H9 (cell line): ENCODE measurements at regions not wholly inside any gene's neighbourhood (a gene's known extent, or its start where the extent isn't known, plus 50 kb on each side); places are given as distances from the start of the nearest gene placed in this dataset.

Source experiments
- DNase-seq: peaks from one replicate; pipeline ENCODE4 v3.0.0-alpha.2; 2017
- H2AFZ ChIP-seq: one replicate; pipeline ENCODE4 v1.6.1; 2013; ENCODE audit warnings: mild to moderate bottlenecking, low read length, control low read depth, moderate library complexity
- H2AK5ac ChIP-seq: 2 replicates; pipeline ENCODE4 v1.6.1; 2013; ENCODE audit warnings: low read length, control low read depth, mixed read lengths; ENCODE audit not compliant: insufficient read length
- H2BK120ac ChIP-seq: one replicate; pipeline ENCODE4 v1.6.1; 2013; ENCODE audit warnings: low read depth, mild to moderate bottlenecking, low read length, control low read depth, inconsistent platforms; ENCODE audit not compliant: poor library complexity, severe bottlenecking
- H2BK12ac ChIP-seq: 2 replicates; pipeline ENCODE4 v1.6.1; 2013; ENCODE audit warnings: low read length, control low read depth, mixed read lengths, low read depth; ENCODE audit not compliant: insufficient read length
- H2BK15ac ChIP-seq: 2 replicates; pipeline ENCODE4 v1.6.1; 2013; ENCODE audit warnings: low read depth, low read length, control low read depth
- H2BK20ac ChIP-seq: one replicate; pipeline ENCODE4 v1.6.1; 2013; ENCODE audit warnings: low read depth, mild to moderate bottlenecking, low read length, control low read depth, inconsistent platforms; ENCODE audit not compliant: poor library complexity, severe bottlenecking
- H2BK5ac ChIP-seq: 2 replicates; pipeline ENCODE4 v1.6.1; 2013; ENCODE audit warnings: low read length, control low read depth, mixed read lengths; ENCODE audit not compliant: insufficient read length
- H3K14ac ChIP-seq: 2 replicates; pipeline ENCODE4 v1.6.1; 2013; ENCODE audit warnings: low read length, control low read depth; ENCODE audit not compliant: insufficient read depth
- H3K18ac ChIP-seq: 2 replicates; pipeline ENCODE4 v1.6.1; 2013; ENCODE audit warnings: low read depth, mild to moderate bottlenecking, mixed read lengths, low read length, control low read depth; ENCODE audit not compliant: insufficient read length
- H3K23ac ChIP-seq: 2 replicates; pipeline ENCODE4 v1.6.1; 2013; ENCODE audit warnings: low read length, control low read depth, mixed read lengths, low read depth; ENCODE audit not compliant: insufficient read length
- H3K23me2 ChIP-seq: 2 replicates; pipeline ENCODE4 v1.6.1; 2013; ENCODE audit warnings: low read depth, mild to moderate bottlenecking, mixed read lengths, low read length, control low read depth; ENCODE audit not compliant: insufficient read length, poor library complexity, severe bottlenecking
- H3K27ac ChIP-seq: 2 replicates; pipeline ENCODE4 v1.5.1; 2013; ENCODE audit warnings: low read length, control low read depth, mixed read lengths, low read depth; ENCODE audit not compliant: insufficient read length
- H3K27me3 ChIP-seq: 2 replicates; pipeline ENCODE4 v1.6.1; 2013; ENCODE audit warnings: low read length, control low read depth, inconsistent platforms; ENCODE audit not compliant: insufficient read depth
- H3K4ac ChIP-seq: 2 replicates; pipeline ENCODE4 v1.6.1; 2013; ENCODE audit warnings: low read depth, mild to moderate bottlenecking, control low read depth, inconsistent platforms, low read length, moderate library complexity
- H3K4me1 ChIP-seq: 2 replicates; pipeline ENCODE4 v1.6.1; 2013; ENCODE audit warnings: low read length, control low read depth, inconsistent platforms; ENCODE audit not compliant: insufficient read depth
- H3K4me2 ChIP-seq: 2 replicates; pipeline ENCODE4 v1.6.1; 2013; ENCODE audit warnings: low read length, control low read depth, mixed read lengths; ENCODE audit not compliant: insufficient read length, insufficient read depth
- H3K56ac ChIP-seq: 2 replicates; pipeline ENCODE4 v1.6.1; 2013; ENCODE audit warnings: low read depth, mild to moderate bottlenecking, mixed read lengths, low read length, control low read depth; ENCODE audit not compliant: insufficient read length
- H3K79me1 ChIP-seq: 2 replicates; pipeline ENCODE4 v1.6.1; 2013; ENCODE audit warnings: low read depth, mild to moderate bottlenecking, moderate library complexity, low read length, control low read depth, inconsistent platforms; ENCODE audit not compliant: insufficient read depth, poor library complexity, severe bottlenecking
- H3K79me2 ChIP-seq: 2 replicates; pipeline ENCODE4 v1.6.1; 2013; ENCODE audit warnings: low read length, control low read depth, inconsistent platforms; ENCODE audit not compliant: insufficient read depth
- H3K9ac ChIP-seq: 2 replicates; pipeline ENCODE4 v1.6.1; 2013; ENCODE audit warnings: low read length, control low read depth, mixed read lengths; ENCODE audit not compliant: insufficient read length; ENCODE audit errors: extremely low read depth
- H3K9me3 ChIP-seq: one replicate; pipeline ENCODE4 v1.6.1; 2013; ENCODE audit warnings: low read depth, low read length, inconsistent platforms; ENCODE audit not compliant: control insufficient read depth
- H3T11ph ChIP-seq: one replicate; pipeline ENCODE4 v1.6.1; 2013; ENCODE audit warnings: mild to moderate bottlenecking, low read length, control low read depth, inconsistent platforms
- H4K20me1 ChIP-seq: one replicate; pipeline ENCODE4 v1.6.1; 2013; ENCODE audit not compliant: control insufficient read depth, insufficient read length, insufficient read depth
- H4K5ac ChIP-seq: 2 replicates; pipeline ENCODE4 v1.6.1; 2013; ENCODE audit warnings: low read depth, mild to moderate bottlenecking, mixed read lengths, low read length, control low read depth; ENCODE audit not compliant: insufficient read length
- H4K8ac ChIP-seq: replicated peaks from 2 replicates; pipeline ENCODE4 v1.6.1; 2013; ENCODE audit warnings: low read length, control low read depth, mixed read lengths, low read depth; ENCODE audit not compliant: insufficient read length
- H4K91ac ChIP-seq: 2 replicates; pipeline ENCODE4 v1.6.1; 2013; ENCODE audit warnings: low read depth, mild to moderate bottlenecking, moderate library complexity, mixed read lengths, low read length, control low read depth; ENCODE audit not compliant: insufficient read length
- H3K27ac Mint-ChIP-seq, 3 experiments: 2 replicates in 2 of 3; 3 replicates in 1 of 3; pipeline ENCODE4 v1.8.0; 2020 to 2021; ENCODE audit warnings: mixed read lengths in 3 of 3, mild to moderate bottlenecking in 1 of 3, moderate library complexity in 1 of 3
- H3K27me3 Mint-ChIP-seq: 2 replicates; pipeline ENCODE4 v1.8.0; 2021; ENCODE audit warnings: low read depth, mild to moderate bottlenecking, moderate library complexity, mixed read lengths
- H3K36me3 Mint-ChIP-seq, 3 experiments: 2 replicates in 2 of 3; 3 replicates in 1 of 3; pipeline ENCODE4 v1.8.0; 2020 to 2021; ENCODE audit warnings: low read depth in 3 of 3, mixed read lengths in 3 of 3; ENCODE audit not compliant: insufficient read depth in 1 of 3
- H3K4me1 Mint-ChIP-seq, 2 experiments: 2 replicates each; pipeline ENCODE4 v1.8.0; 2020; ENCODE audit warnings: mixed read lengths in 2 of 2
- H3K4me3 Mint-ChIP-seq, 2 experiments: 2 replicates in 1 of 2; 3 replicates in 1 of 2; pipeline ENCODE4 v1.8.0; 2020 to 2021; ENCODE audit warnings: mild to moderate bottlenecking in 2 of 2, mixed read lengths in 2 of 2, moderate library complexity in 1 of 2
- H3K9me3 Mint-ChIP-seq, 2 experiments: 2 replicates in 1 of 2; 3 replicates in 1 of 2; pipeline ENCODE4 v1.8.0; 2020; ENCODE audit warnings: mild to moderate bottlenecking in 2 of 2, mixed read lengths in 2 of 2, moderate library complexity in 1 of 2
- TF ChIP-seq, protein P1 (sequence below): fragments of 200-600 bp; sonication (generic); conservative IDR thresholded peaks from 3 replicates; pipeline ENCODE4 v1.8.0; 2021; ENCODE audit warnings: antibody characterized with exemption, mild to moderate bottlenecking

DNA sequence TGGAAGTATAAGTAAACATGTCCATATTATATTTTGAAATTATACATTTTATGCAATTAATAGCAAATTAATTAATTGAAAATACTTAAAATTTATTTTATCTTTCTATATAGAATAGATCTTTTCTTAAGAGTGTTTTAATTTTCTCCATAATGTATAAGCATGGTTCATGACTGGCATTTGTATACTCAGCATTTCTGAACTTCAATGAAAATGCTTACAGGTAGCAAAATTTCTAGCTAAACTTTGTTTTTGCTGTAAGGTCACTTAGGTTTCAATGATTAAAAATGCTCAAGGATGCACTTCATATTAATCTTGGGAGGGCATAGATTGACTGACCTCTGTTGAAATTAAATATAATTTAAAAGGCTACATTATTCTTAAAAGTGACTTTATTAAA, 1108.1 kb downstream of the BRINP3 start:
- Histone ChIP-seq H3K23me2 (no peaks in the 10 kb centered on the region), H2BK5ac (no peak overlapping the region), H3K23ac (no peak overlapping the region), H2BK12ac (no peak overlapping the region), H3T11ph (no peak overlapping the region), H3K14ac (no peak overlapping the region), H3K18ac (no peak overlapping the region), H3K9me3 (no peaks in the 10 kb centered on the region), H3K56ac (no peak overlapping the region), H4K20me1 (no peaks in the 10 kb centered on the region), H2AK5ac (no peak overlapping the region), H3K27ac (no peak overlapping the region), H3K79me1 (no peaks in the 10 kb centered on the region), H4K8ac (no peak overlapping the region), H3K79me2 (no peaks in the 10 kb centered on the region), H2AFZ (no peak overlapping the region), H3K4me2 (no peak overlapping the region), H3K27me3 (no peaks in the 10 kb centered on the region), H2BK15ac (no peak overlapping the region), H3K4me1 (no peaks in the 10 kb centered on the region), H4K91ac (no peak overlapping the region), H2BK20ac (no peak overlapping the region), H3K4ac (no peak overlapping the region), H3K9ac (no peak overlapping the region), H4K5ac (no peak overlapping the region), H2BK120ac (no peak overlapping the region)
- TF ChIP-seq, protein P1, sequence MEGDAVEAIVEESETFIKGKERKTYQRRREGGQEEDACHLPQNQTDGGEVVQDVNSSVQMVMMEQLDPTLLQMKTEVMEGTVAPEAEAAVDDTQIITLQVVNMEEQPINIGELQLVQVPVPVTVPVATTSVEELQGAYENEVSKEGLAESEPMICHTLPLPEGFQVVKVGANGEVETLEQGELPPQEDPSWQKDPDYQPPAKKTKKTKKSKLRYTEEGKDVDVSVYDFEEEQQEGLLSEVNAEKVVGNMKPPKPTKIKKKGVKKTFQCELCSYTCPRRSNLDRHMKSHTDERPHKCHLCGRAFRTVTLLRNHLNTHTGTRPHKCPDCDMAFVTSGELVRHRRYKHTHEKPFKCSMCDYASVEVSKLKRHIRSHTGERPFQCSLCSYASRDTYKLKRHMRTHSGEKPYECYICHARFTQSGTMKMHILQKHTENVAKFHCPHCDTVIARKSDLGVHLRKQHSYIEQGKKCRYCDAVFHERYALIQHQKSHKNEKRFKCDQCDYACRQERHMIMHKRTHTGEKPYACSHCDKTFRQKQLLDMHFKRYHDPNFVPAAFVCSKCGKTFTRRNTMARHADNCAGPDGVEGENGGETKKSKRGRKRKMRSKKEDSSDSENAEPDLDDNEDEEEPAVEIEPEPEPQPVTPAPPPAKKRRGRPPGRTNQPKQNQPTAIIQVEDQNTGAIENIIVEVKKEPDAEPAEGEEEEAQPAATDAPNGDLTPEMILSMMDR = no peak
- H3K27me3 Mint-ChIP-seq = no peaks in the 10 kb centered on the region
- H3K4me3 Mint-ChIP-seq = no peak overlapping the region
- no peak for DNase-seq
- peaks cover 2% of the 10 kb centered on the region in 2 experiments; a peak in 3 of 5 replicates for H3K9me3 Mint-ChIP-seq
- H3K4me1 Mint-ChIP-seq = no peaks in the 10 kb centered on the region
- H3K36me3 Mint-ChIP-seq = peaks cover 0 to 2% (median 0%) of the 10 kb centered on the region in 3 experiments; a peak in 1 of 7 replicates
- no peak overlapping the region for H3K27ac Mint-ChIP-seq
